Endothelial cell (in vitro differentiated cells): ENCODE measurements at regions not wholly inside any gene's neighbourhood (a gene's known extent, or its start where the extent isn't known, plus 50 kb on each side); places are given as distances from the start of the nearest gene placed in this dataset.

Experiments
- DNase-seq: peaks from one replicate; pipeline ENCODE4 v3.0.0; 2021; ENCODE audit warnings: low spot score
- H3K27ac Mint-ChIP-seq: one replicate; pipeline ENCODE4 v1.8.0; 2021; ENCODE audit warnings: mixed read lengths, inconsistent platforms; ENCODE audit not compliant: unreplicated experiment
- H3K27me3 Mint-ChIP-seq: one replicate; pipeline ENCODE4 v1.8.0; 2021; ENCODE audit warnings: mild to moderate bottlenecking, moderate library complexity, mixed read lengths, inconsistent platforms; ENCODE audit not compliant: unreplicated experiment
- H3K36me3 Mint-ChIP-seq: one replicate; pipeline ENCODE4 v1.8.0; 2021; ENCODE audit warnings: mild to moderate bottlenecking, low read depth, mixed read lengths, inconsistent platforms; ENCODE audit not compliant: unreplicated experiment
- H3K4me1 Mint-ChIP-seq: one replicate; pipeline ENCODE4 v1.8.0; 2021; ENCODE audit warnings: mild to moderate bottlenecking, mixed read lengths, inconsistent platforms; ENCODE audit not compliant: unreplicated experiment
- H3K4me3 Mint-ChIP-seq: one replicate; pipeline ENCODE4 v1.8.0; 2021; ENCODE audit warnings: mild to moderate bottlenecking, mixed read lengths, inconsistent platforms; ENCODE audit not compliant: unreplicated experiment
- H3K9me3 Mint-ChIP-seq: one replicate; pipeline ENCODE4 v1.8.0; 2021; ENCODE audit warnings: mixed read lengths, inconsistent platforms; ENCODE audit not compliant: unreplicated experiment
- CTCF ChIP-seq: fragments of 200-600 bp; sonication (generic); IDR thresholded peaks from one replicate; pipeline ENCODE4 v1.5.0; 2021; ENCODE audit warnings: antibody characterized with exemption; ENCODE audit not compliant: unreplicated experiment

- no peaks in the 10 kb centered on the region for H3K4me1 Mint-ChIP-seq
Observed at GRCh38 chr14:81953419-81953818, 419.8 kb upstream of the SEL1L start.

GRCh38 chr14:81955123-81955522 is 421.5 kb upstream of the SEL1L start:
- Mint-ChIP-seq H3K36me3 (peaks cover 8% of the 10 kb centered on the region), H3K27me3 (no peaks in the 10 kb centered on the region), H3K9me3 (peaks cover 32% of the 10 kb centered on the region), H3K4me3 (no peak overlapping the region), H3K4me1 (no peaks in the 10 kb centered on the region), H3K27ac (no peak overlapping the region)
- TF ChIP-seq CTCF, result no peak
- no peak for DNase-seq

More at GRCh38 chr14:81953419-81953818, 419.8 kb upstream of the SEL1L start:
- DNase-seq, result no peak
- H3K27me3 Mint-ChIP-seq, result no peaks in the 10 kb centered on the region
- H3K4me3 Mint-ChIP-seq, result no peak overlapping the region
- H3K36me3 Mint-ChIP-seq, result peaks cover 5% of the 10 kb centered on the region
- H3K27ac Mint-ChIP-seq, result no peak overlapping the region
- H3K9me3 Mint-ChIP-seq, result peaks cover 24% of the 10 kb centered on the region
- TF ChIP-seq CTCF, result no peak

- TF ChIP-seq CTCF, result no peak
- H3K9me3 Mint-ChIP-seq, result peaks cover 18% of the 10 kb centered on the region
- no peaks in the 10 kb centered on the region for H3K4me1 Mint-ChIP-seq
- no peaks in the 10 kb centered on the region for H3K27me3 Mint-ChIP-seq
- H3K27ac Mint-ChIP-seq, result no peak overlapping the region
- no peak overlapping the region for H3K4me3 Mint-ChIP-seq
- H3K36me3 Mint-ChIP-seq, result peaks cover 3% of the 10 kb centered on the region
- DNase-seq, result no peak
Observed at GRCh38 chr14:81960781-81961180, 427.1 kb upstream of the SEL1L start.

GRCh38 chr14:81963846-81964245 is 430.2 kb upstream of the SEL1L start:
- Mint-ChIP-seq H3K27ac (no peak overlapping the region), H3K36me3 (peaks cover 3% of the 10 kb centered on the region), H3K9me3 (peaks cover 22% of the 10 kb centered on the region), H3K4me3 (no peak overlapping the region), H3K27me3 (no peaks in the 10 kb centered on the region), H3K4me1 (no peaks in the 10 kb centered on the region)
- no peak for TF ChIP-seq CTCF
- no peak for DNase-seq

GRCh38 chr14:81970307-81970706 is 436.7 kb upstream of the SEL1L start:
- TF ChIP-seq CTCF, result no peak
- Mint-ChIP-seq H3K27ac (no peak overlapping the region), H3K27me3 (no peaks in the 10 kb centered on the region), H3K4me1 (no peaks in the 10 kb centered on the region), H3K36me3 (no peaks in the 10 kb centered on the region), H3K4me3 (no peak overlapping the region), H3K9me3 (peaks cover 10% of the 10 kb centered on the region)
- no peak for DNase-seq
